ENCODE measurements at regions not wholly inside any gene's neighbourhood (a gene's known extent, or its start where the extent isn't known, plus 50 kb on each side); places are given as distances from the start of the nearest gene placed in this dataset.
"Not testable (repeated sequence)": the region's sequence is repeated elsewhere in the genome, so short reads cannot be mapped to it uniquely, and the experiment has no call there.

- DNase-seq, result not testable (repeated sequence)
These were observed 227.1 kb downstream of the KCTD12 start for GRCh38 chr13:76659074-76659473.

DNA sequence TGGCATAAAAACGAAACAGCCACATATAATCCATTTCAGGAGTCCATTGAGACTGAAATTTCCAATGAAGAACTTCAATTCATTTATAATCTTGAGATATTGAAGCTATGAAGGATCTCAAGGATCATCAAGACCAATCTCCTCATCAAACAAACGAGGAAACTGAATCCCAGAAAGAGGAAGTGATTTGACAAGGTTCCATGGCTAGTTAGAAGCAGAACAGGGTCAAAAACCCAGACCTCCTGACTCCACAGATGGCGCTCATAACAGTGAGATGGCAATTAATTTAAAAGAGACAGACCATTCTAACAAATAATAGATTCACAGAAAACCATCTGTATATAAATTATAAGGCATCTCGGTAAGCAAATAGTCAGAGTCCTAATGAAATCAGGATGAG, 229.7 kb downstream of the KCTD12 start:
- no peak for DNase-seq

DNA sequence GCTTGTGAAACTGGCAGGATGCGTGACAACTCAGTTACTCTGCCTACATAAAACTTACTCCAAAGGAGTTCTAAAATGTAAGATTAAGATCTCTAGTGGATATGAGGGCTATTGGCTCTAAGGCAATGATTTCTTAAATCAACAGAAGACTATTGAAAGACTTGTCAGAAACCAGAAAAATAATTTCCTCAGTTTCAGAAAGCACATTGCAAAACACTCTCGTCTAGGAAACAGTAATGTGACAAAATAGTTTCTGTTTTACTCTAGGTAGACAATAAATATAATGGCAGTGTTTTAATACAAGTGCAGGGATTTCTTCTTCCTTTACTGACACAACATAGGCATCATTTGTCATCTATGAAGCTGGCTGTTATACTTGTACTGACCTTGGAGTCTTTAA, 230.1 kb downstream of the KCTD12 start:
- no peak for DNase-seq

- DNase-seq, result no peak
These were observed 231.9 kb downstream of the KCTD12 start for GRCh38 chr13:76654263-76654662.

GRCh38 chr13:76651286-76651685, 234.9 kb downstream of the KCTD12 start:
- DNase-seq, result no peak

DNA sequence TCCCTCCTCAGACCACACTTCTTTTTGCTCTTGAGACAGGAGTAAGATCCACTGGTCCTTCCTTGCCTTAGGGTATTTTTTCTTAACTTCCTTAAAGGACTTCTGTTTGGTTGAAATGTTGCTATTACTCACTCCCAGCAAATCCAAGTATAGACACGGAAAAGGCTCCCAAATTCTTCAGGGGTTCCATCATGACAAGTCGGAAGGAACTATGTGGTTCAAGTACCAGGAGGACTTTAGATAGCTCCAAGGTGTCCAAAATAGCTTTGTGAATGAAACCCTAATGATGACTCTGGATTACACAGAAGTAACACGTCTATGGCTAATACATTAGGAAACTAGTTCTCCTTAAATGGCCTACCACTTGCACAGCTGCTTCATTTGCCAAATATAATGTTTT, 238.7 kb downstream of the KCTD12 start:
- no peak for DNase-seq

GRCh38 chr13:76646946-76647345, 239.3 kb downstream of the KCTD12 start:
- no peak for DNase-seq

- no peak for DNase-seq
These were observed 240.6 kb downstream of the KCTD12 start for GRCh38 chr13:76645632-76646031.

GRCh38 chr13:76644906-76645305, 241.3 kb downstream of the KCTD12 start:
- DNase-seq, result no peak

- DNase-seq, result no peak
These were observed 242.6 kb downstream of the KCTD12 start for GRCh38 chr13:76643596-76643995.

DNA sequence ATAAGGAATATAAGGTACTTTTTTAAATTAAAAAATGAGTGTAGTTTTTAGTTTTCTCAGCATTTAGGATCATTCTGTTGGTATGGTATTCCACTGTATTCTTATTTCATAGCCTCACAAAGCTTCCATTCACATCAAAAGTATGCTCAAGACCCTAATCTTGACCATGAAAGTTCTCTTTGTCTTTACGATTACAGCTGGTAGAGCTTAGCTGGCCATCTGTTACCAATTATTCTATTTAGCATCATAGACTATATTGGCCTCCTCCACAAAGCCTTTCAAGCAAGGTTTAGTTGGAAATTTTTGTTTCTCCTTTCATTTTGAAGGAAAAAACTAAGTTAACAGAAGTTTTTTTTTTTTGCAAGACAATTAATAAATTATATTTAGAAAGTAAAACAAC, 245.1 kb downstream of the KCTD12 start:
- peak; percentile 76 for DNase-seq

DNA sequence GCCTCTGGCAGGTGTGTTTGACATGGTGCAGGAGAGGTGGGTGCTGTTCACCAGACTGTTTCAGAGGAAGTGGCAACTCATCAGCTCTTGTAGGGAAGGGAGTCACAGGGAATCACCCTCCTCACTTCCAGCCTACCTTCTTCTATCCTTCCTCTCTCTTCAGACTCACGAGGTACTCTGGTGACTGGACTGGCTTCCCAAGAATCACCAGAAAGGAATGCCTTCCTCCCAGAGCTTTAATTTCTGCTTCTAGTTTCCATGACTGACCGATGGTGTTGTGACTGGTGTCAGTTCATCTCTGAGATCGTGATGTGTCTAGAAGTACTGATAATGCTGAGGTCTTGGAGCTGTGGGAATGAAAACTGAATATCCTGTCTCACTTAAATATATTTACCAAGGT, 247.3 kb downstream of the KCTD12 start:
- no peak for DNase-seq

DNA sequence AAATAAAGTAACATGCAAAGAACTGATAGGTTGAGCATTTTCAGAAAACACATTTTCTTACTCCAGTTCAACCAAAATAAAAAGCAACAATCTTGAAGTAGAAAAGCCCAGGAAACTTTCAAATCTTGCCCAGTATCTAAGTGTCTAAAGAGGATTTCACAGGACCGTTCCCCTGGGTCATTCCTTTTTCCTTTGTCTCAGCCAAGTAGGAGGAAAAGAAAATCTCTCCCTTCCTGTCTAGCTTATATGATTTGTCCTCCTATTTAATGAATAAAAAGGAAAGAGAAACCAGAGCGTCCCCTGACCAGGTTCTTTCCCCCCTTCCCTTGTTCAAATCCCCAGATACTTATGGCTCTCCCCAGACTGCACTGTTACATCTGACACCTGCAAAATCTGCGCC, 248.0 kb downstream of the KCTD12 start:
- DNase-seq, result peak; percentile 85

DNA sequence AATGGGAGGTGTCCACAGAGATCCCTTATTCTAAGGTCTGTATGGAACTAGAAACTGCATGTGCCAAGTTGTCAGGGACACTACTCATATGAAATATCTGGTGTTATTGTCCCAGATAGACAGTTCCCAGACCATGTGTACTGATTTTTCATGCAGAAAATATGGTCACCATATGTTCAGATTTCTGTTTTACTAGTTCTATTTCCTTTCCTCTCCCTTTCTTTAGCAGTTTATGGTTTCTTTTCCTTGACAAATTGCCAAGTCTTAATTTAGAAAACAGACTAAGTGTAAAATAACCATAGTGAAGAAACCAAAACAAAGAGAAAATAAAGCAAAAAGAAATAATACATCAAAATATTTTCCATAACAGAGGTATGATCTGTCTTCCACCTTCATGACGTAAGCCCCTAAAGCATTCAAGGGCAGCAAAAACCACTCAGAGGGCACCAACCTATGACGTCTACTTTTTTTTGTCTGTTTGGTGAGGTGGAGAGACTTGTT, 248.5 kb downstream of the KCTD12 start:
- DNase-seq, result peak; percentile 92

GRCh38 chr13:76636829-76637228, 249.4 kb downstream of the KCTD12 start:
- no peak for DNase-seq

DNA sequence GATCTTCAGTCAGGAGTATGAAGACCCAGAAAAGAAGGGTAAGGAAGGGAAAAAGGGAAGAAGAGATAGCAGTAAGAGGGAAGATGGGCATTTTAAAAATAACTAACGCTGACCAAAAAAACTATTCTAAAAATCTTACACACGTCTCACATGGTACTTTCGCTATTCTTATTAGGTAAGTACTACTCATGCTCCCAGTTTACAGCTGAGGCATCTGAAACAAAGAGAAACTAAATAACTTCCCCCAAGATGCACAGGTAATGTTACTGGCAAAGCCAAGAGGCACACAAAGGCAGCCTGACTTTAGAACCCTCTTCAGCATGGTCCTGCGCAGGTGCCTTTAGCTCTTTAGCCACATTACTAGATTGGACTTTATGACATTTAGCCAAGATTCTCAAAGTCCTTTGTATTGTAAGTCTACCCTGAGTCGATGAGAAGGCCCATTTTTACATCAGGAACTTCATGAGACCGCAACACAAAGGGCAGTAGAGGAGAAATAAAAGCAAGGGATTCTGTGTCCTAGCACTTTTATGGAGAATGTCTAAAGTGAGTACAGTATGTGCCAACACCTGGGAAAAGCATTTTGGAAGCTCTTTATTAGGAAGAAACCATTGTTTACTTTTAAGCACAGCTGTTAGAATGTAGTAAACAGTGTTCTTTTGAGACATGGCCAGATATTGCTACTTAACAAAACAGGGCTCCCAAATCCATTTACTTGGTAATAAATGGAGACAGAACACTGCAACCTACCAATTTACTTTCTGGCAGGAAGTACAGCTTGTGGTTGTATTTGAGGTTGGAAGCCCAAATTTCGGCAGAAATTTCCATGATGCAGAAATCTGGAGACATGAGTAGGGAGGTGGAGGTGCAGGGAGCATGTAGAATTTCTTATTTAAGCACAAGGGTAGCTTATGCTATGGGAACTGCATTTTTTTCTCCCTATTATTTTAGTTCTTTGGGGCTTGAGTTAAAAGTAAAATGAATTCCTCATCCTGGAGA, 250.7 kb downstream of the KCTD12 start:
- no peak for DNase-seq

GRCh38 chr13:76634431-76635191, 251.6 kb downstream of the KCTD12 start:
- no peak for DNase-seq

GRCh38 chr13:76632401-76633044, 253.7 kb downstream of the KCTD12 start:
- DNase-seq, result no peak

DNA sequence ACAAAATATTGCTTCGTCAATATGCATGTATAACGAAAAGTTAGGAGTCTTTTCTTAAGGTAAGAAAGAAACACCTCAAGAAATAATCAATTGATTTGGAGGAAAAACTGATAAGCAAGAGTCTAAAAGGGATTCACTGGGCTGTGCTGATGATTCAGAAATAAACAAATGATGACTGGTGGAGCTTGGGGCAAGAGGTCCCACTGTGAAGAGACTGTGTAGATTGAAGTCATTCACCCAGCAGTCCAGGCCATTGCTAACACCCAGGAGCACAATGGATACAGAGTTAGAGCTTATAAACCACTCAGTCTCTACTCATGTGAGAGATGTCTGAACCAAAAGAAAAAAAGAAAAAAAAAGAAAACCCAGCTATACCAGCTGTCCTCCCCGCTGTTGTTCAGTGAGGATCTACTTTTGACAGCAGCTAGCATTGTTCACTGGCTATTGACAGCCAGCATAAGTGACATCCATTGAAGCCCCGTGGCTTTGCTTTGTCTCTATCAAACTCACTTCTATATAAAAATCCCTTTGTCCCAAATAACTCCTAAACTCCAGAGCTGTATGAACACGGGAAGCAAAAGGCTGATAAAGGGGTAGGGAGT, 255.5 kb downstream of the KCTD12 start:
- DNase-seq, result no peak

GRCh38 chr13:76622315-76623040, 263.7 kb downstream of the KCTD12 start:
- peak; percentile 82 for DNase-seq

DNA sequence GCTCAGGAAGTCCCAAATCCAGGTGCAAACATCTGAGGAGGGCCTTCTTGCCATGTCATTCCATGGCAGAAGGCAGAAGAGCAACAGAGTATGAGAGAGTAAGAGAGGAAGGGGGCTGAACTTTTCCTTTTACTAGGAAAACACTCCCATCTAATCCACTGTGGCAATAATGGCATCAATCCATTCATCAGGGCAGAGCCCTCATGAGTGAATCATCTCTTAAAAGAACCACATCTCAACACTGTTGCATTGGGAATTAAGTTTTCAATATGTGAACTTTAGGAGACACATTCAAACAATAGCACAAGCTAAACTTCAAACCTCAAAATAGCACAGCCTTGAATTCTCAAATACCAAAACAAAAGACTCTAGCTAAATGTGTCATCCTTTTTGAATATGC, 264.5 kb downstream of the KCTD12 start:
- peak; percentile 32 for DNase-seq

GRCh38 chr13:76620036-76620435, 266.2 kb downstream of the KCTD12 start:
- no peak for DNase-seq
